Lower leg skin (tissue), 3 donors: ENCODE measurements at regions not wholly inside any gene's neighbourhood (a gene's known extent, or its start where the extent isn't known, plus 50 kb on each side); places are given as distances from the start of the nearest gene placed in this dataset.

Experiments used
- CTCF ChIP-seq, 3 donors: fragments of 450-650 bp; IDR thresholded peaks; one replicate each; pipeline ENCODE4 v1.5.1; 2016; ENCODE audit warnings: antibody characterized with exemption in 3 of 3, mild to moderate bottlenecking in 3 of 3, moderate library complexity in 2 of 3
- POLR2A ChIP-seq, 2 donors: fragments of 450-650 bp; IDR thresholded peaks; one replicate each; pipeline ENCODE4 v1.6.1; 2016 to 2017; ENCODE audit warnings: antibody characterized with exemption in 2 of 2, mild to moderate bottlenecking in 1 of 2, moderate library complexity in 1 of 2

- TF ChIP-seq POLR2A (IDR thresholded peaks at IDR 0.05) (no peak), CTCF (IDR thresholded peaks at IDR 0.05) (no peak)
These were observed 141.8 kb upstream of the PJA1 start for GRCh38 chrX:69307029-69307428.
